ENCODE measurements at regions not wholly inside any gene's neighbourhood (a gene's known extent, or its start where the extent isn't known, plus 50 kb on each side); places are given as distances from the start of the nearest gene placed in this dataset.

GRCh38 chr2:121021685-121022084 is 263.3 kb downstream of the TFCP2L1 start:
- H3K27ac Mint-ChIP-seq: no peak overlapping the region

GRCh38 chr2:121028577-121028976 is 256.4 kb downstream of the TFCP2L1 start:
- peaks cover 90% of the 10 kb centered on the region for H3K27me3 Mint-ChIP-seq (ENCODE audit: insufficient read depth)
- peaks cover 5% of the 10 kb centered on the region for H3K9me3 Mint-ChIP-seq
- Histone ChIP-seq H3K27ac (ENCODE audit: low read depth, low read length) (no peak overlapping the region), H3K27me3 (ENCODE audit: control insufficient read depth, insufficient read depth, low read length, poor library complexity, severe bottlenecking) (peaks cover 92% of the 10 kb centered on the region), H3K4me1 (ENCODE audit: control insufficient read depth, insufficient read depth, low read length) (no peaks in the 10 kb centered on the region), H3K9ac (ENCODE audit: extremely low read depth, low read length, poor library complexity, severe bottlenecking) (no peak overlapping the region), H3K36me3 (ENCODE audit: control insufficient read depth, insufficient read depth, low read length) (no peaks in the 10 kb centered on the region), H3K4me3 (ENCODE audit: low read length) (no peak overlapping the region), H3K9me3 (ENCODE audit: control insufficient read depth, low read length) (peaks cover 5% of the 10 kb centered on the region)
- no peak overlapping the region for H3K27ac Mint-ChIP-seq
- H3K4me1 Mint-ChIP-seq: no peaks in the 10 kb centered on the region
- no peak for DNase-seq
- no peaks in the 10 kb centered on the region for H3K36me3 Mint-ChIP-seq (ENCODE audit: low read depth)
- no peak for TF ChIP-seq CTCF (conservative IDR thresholded peaks at IDR 0.05)
- no peak overlapping the region for H3K4me3 Mint-ChIP-seq
- 60 to 97% methylated on average over 1 of the region's 1 CpG for WGBS, 2 experiments (ENCODE audit: insufficient coverage in 1 of 2, insufficient read length in 1 of 2)

More at GRCh38 chr2:121021685-121022084, 263.3 kb downstream of the TFCP2L1 start:
- H3K27ac ChIP-seq (ENCODE audit: low read depth, low read length): no peak overlapping the region
- peak; percentile 29 for TF ChIP-seq CTCF (conservative IDR thresholded peaks at IDR 0.05)
- no peaks in the 10 kb centered on the region for H3K4me1 Mint-ChIP-seq
- peaks cover 81% of the 10 kb centered on the region for H3K27me3 Mint-ChIP-seq (ENCODE audit: insufficient read depth)
- DNase-seq: peak; percentile 40
- no peak overlapping the region for H3K9ac ChIP-seq (ENCODE audit: extremely low read depth, low read length, poor library complexity, severe bottlenecking)
- H3K4me3 Mint-ChIP-seq: no peak overlapping the region
- WGBS, 2 experiments (ENCODE audit: insufficient coverage in 1 of 2, insufficient read length in 1 of 2): 81 to 88% methylated on average over 7 of the region's 7 CpGs
- H3K4me3 ChIP-seq (ENCODE audit: low read length): no peak overlapping the region
- H3K27me3 ChIP-seq (ENCODE audit: control insufficient read depth, insufficient read depth, low read length, poor library complexity, severe bottlenecking): peaks cover 74% of the 10 kb centered on the region
- H3K9me3 ChIP-seq (ENCODE audit: control insufficient read depth, low read length): peaks cover 5% of the 10 kb centered on the region
- H3K9me3 Mint-ChIP-seq: peaks cover 5% of the 10 kb centered on the region
- H3K4me1 ChIP-seq (ENCODE audit: control insufficient read depth, insufficient read depth, low read length): no peaks in the 10 kb centered on the region
- H3K36me3 ChIP-seq (ENCODE audit: control insufficient read depth, insufficient read depth, low read length): no peaks in the 10 kb centered on the region
- H3K36me3 Mint-ChIP-seq (ENCODE audit: low read depth): no peaks in the 10 kb centered on the region

- WGBS, 2 experiments (ENCODE audit: insufficient coverage in 1 of 2, insufficient read length in 1 of 2): 43 to 68% methylated on average over 1 to 3 of the region's 3 CpGs
- peaks cover 98% of the 10 kb centered on the region for H3K27me3 ChIP-seq (ENCODE audit: control insufficient read depth, insufficient read depth, low read length, poor library complexity, severe bottlenecking)
- H3K27me3 Mint-ChIP-seq (ENCODE audit: insufficient read depth): peaks cover 95% of the 10 kb centered on the region
Observed at GRCh38 chr2:121030523-121030922, 254.5 kb downstream of the TFCP2L1 start.

More at GRCh38 chr2:121030523-121030922, 254.5 kb downstream of the TFCP2L1 start:
- Histone ChIP-seq H3K27ac (ENCODE audit: low read depth, low read length) (no peak overlapping the region), H3K4me3 (ENCODE audit: low read length) (no peak overlapping the region), H3K9me3 (ENCODE audit: control insufficient read depth, low read length) (no peaks in the 10 kb centered on the region), H3K4me1 (ENCODE audit: control insufficient read depth, insufficient read depth, low read length) (no peaks in the 10 kb centered on the region), H3K9ac (ENCODE audit: extremely low read depth, low read length, poor library complexity, severe bottlenecking) (no peak overlapping the region), H3K36me3 (ENCODE audit: control insufficient read depth, insufficient read depth, low read length) (no peaks in the 10 kb centered on the region)
- Mint-ChIP-seq H3K4me3 (no peak overlapping the region), H3K36me3 (ENCODE audit: low read depth) (no peaks in the 10 kb centered on the region), H3K4me1 (no peaks in the 10 kb centered on the region), H3K9me3 (no peaks in the 10 kb centered on the region), H3K27ac (no peak overlapping the region)
- TF ChIP-seq CTCF (conservative IDR thresholded peaks at IDR 0.05): no peak
- no peak for DNase-seq
